K562 (cell line): ENCODE measurements at regions not wholly inside any gene's neighbourhood (a gene's known extent, or its start where the extent isn't known, plus 50 kb on each side); places are given as distances from the start of the nearest gene placed in this dataset.

Source experiments
- ATAC-seq: fragments of 200-7000 bp; cut with Tn5 transposase; 3 replicates; pipeline ENCODE4 v1.9.1; 2020; ENCODE audit warnings: moderate library complexity
- BruUV-seq: library from RNA; stranded (reverse); fragments of 400-500 nt; replicated peaks from 2 replicates; lab custom pipeline; 2021; lab: Mats Ljungman, UMichigan
- CTCF ChIA-PET: fragments of 300-600 bp; formaldehyde crosslinking; extraction: SDS; loops from one replicate; lab custom pipeline; 2021; ENCODE audit warnings: low intra/inter-chr PET ratio; lab: Yijun Ruan, JAX
- POLR2A ChIA-PET: fragments of 300-600, 350-650 bp; sonication (Branson Sonifier 250); formaldehyde crosslinking; extraction: SDS; loops from one replicate; lab custom pipeline; 2021; ENCODE audit warnings: antibody characterized with exemption, inconsistent platforms; lab: Yijun Ruan, JAX
- DNase-seq, 4 experiments: peaks; one replicate each; pipeline versions ENCODE4 v3.0.0 to v3.0.0-alpha.2; 2011 to 2018; ENCODE audit warnings: low spot score in 3 of 4, mixed read lengths in 3 of 4; ENCODE audit errors: extremely low read depth in 1 of 4
- FAIRE-seq: peaks from 2 replicates; lab custom pipeline; 2011; peaks lifted over from hg19 to GRCh38; lab: Jason Lieb, UNC
- H2AFZ ChIP-seq: 2 replicates; pipeline ENCODE4 v1.6.0; 2011; ENCODE audit warnings: low read depth, low read length, control low read depth, inconsistent platforms
- H3K27ac ChIP-seq: fragments of 200-600 bp; 3 replicates; pipeline ENCODE4 v1.8.0; 2011; ENCODE audit warnings: low read depth, mild to moderate bottlenecking, control low read depth, inconsistent platforms, low read length, moderate library complexity, mixed read lengths; ENCODE audit errors: extremely low read depth
- H3K27me3 ChIP-seq, 2 experiments: fragments of 300-600 bp in 1 of 2; 2 replicates in 1 of 2; 3 replicates in 1 of 2; pipeline versions ENCODE4 v1.6.0 to v1.8.0; 2011; ENCODE audit warnings: inconsistent platforms in 2 of 2, low read length in 2 of 2, mild to moderate bottlenecking in 1 of 2, mixed read lengths in 1 of 2, moderate library complexity in 1 of 2; ENCODE audit not compliant: control insufficient read depth in 2 of 2, insufficient read depth in 2 of 2
- H3K36me3 ChIP-seq: fragments of 300-600 bp; 3 replicates; pipeline ENCODE4 v1.8.0; 2011; ENCODE audit warnings: mild to moderate bottlenecking, low read length, inconsistent platforms; ENCODE audit not compliant: control insufficient read depth, insufficient read depth
- H3K4me1 ChIP-seq, 2 experiments: fragments of 200-600 bp in 1 of 2; replicated peaks in 1 of 2; 2 replicates in 1 of 2; 3 replicates in 1 of 2; pipeline versions ENCODE4 v1.5.1 to v1.8.0; 2011; ENCODE audit warnings: inconsistent platforms in 2 of 2, low read length in 2 of 2, mild to moderate bottlenecking in 1 of 2, mixed read lengths in 1 of 2, moderate library complexity in 1 of 2; ENCODE audit not compliant: control insufficient read depth in 2 of 2, insufficient read depth in 2 of 2
- H3K4me2 ChIP-seq: 2 replicates; pipeline ENCODE4 v1.6.1; 2011; ENCODE audit warnings: low read length, control low read depth, inconsistent platforms, mixed read lengths; ENCODE audit not compliant: insufficient read depth
- H3K4me3 ChIP-seq: fragments of 200-600 bp; sonication (generic), shearing (Covaris generic); 2 replicates; pipeline ENCODE4 v1.5.1; 2016; ENCODE audit warnings: control low read depth, inconsistent platforms
- H3K79me2 ChIP-seq: fragments of 200-600 bp; 3 replicates; pipeline ENCODE4 v1.8.0; 2011; ENCODE audit warnings: low read length, inconsistent platforms; ENCODE audit not compliant: control insufficient read depth, insufficient read depth
- H3K9ac ChIP-seq, 2 experiments: 2 replicates each; pipeline versions ENCODE4 v1.6.0 to v1.6.1; 2011; ENCODE audit warnings: low read depth in 2 of 2, low read length in 2 of 2, control low read depth in 1 of 2, inconsistent platforms in 1 of 2, mild to moderate bottlenecking in 1 of 2, mixed read lengths in 1 of 2; ENCODE audit not compliant: insufficient read depth in 1 of 2
- H3K9me1 ChIP-seq: one replicate; pipeline ENCODE4 v1.6.0; 2011; ENCODE audit warnings: inconsistent platforms, mild to moderate bottlenecking, low read length, moderate library complexity; ENCODE audit not compliant: control insufficient read depth, insufficient read depth
- H3K9me3 ChIP-seq: replicated peaks from 2 replicates; pipeline ENCODE4 v1.5.1; 2011; ENCODE audit warnings: low read depth, low read length, inconsistent platforms; ENCODE audit not compliant: control insufficient read depth, insufficient read depth
- H4K20me1 ChIP-seq: replicated peaks from 2 replicates; pipeline ENCODE4 v1.6.1; 2011; ENCODE audit warnings: low read length, inconsistent platforms, mixed read lengths; ENCODE audit not compliant: control insufficient read depth, insufficient read depth
- ASH1L ChIP-seq: fragments of 450-650 bp; IDR thresholded peaks from 2 replicates; pipeline ENCODE4 v1.6.1; 2018; ENCODE audit warnings: borderline replicate concordance, mild to moderate bottlenecking, low read depth; ENCODE audit not compliant: partially characterized antibody
- ETV5 ChIP-seq: sonication (generic); formaldehyde crosslinking; IDR thresholded peaks from 2 replicates; pipeline ENCODE4 v1.4.0; 2020; ENCODE audit warnings: low read depth, mild to moderate bottlenecking, missing genetic modification reagents
- FOXP1 ChIP-seq: sonication (generic); formaldehyde crosslinking; IDR thresholded peaks from 2 replicates; pipeline ENCODE4 v1.8.0; 2022; ENCODE audit warnings: mild to moderate bottlenecking, missing genetic modification reagents
- GATAD2B ChIP-seq: fragments of 450-650 bp; IDR thresholded peaks from 2 replicates; pipeline ENCODE4 v1.6.1; 2017; ENCODE audit warnings: mild to moderate bottlenecking, borderline replicate concordance
- HDGF ChIP-seq: fragments of 450-650 bp; IDR thresholded peaks from 2 replicates; pipeline ENCODE4 v1.6.1; 2016
- HIVEP1 ChIP-seq: fragments of 250-450 bp; sonication (Bioruptor Pico); IDR thresholded peaks from 2 replicates; pipeline ENCODE4 v1.4.0; 2020; ENCODE audit warnings: mild to moderate bottlenecking
- HMBOX1 ChIP-seq: sonication (generic); IDR thresholded peaks from 2 replicates; pipeline ENCODE4 v1.6.1; 2016
- IRF9 ChIP-seq: fragments of 450-650 bp; IDR thresholded peaks from 2 replicates; pipeline ENCODE4 v1.6.1; 2016; ENCODE audit warnings: missing biosample characterization, missing genetic modification characterization
- MEF2A ChIP-seq: IDR thresholded peaks from 2 replicates; pipeline ENCODE4 v1.6.1; 2011; ENCODE audit warnings: low read depth, mild to moderate bottlenecking, low read length, moderate library complexity; ENCODE audit not compliant: control insufficient read depth
- NBN ChIP-seq: fragments of 450-650 bp; IDR thresholded peaks from 2 replicates; pipeline ENCODE4 v1.6.1; 2016; ENCODE audit warnings: low read depth, mild to moderate bottlenecking
- PCBP1 ChIP-seq: fragments of 200-400 bp; formaldehyde crosslinking; IDR thresholded peaks from 2 replicates; pipeline ENCODE4 v1.6.1; 2018; ENCODE audit warnings: mild to moderate bottlenecking, low read depth, low read length; ENCODE audit not compliant: poor library complexity, severe bottlenecking
- PTRF ChIP-seq: fragments of 450-650 bp; IDR thresholded peaks from 2 replicates; pipeline ENCODE4 v1.6.1; 2016; ENCODE audit warnings: mild to moderate bottlenecking, missing genetic modification characterization, missing compliant biosample characterization
- SMARCB1 ChIP-seq: IDR thresholded peaks from 2 replicates; pipeline ENCODE4 v1.6.1; 2011; ENCODE audit warnings: improper control_type of control experiment, low read depth; ENCODE audit not compliant: insufficient read length
- SRSF3 ChIP-seq: fragments of 200-400 bp; formaldehyde crosslinking; IDR thresholded peaks from 2 replicates; pipeline ENCODE4 v1.6.1; 2016; ENCODE audit warnings: mild to moderate bottlenecking, low read length, moderate library complexity; ENCODE audit not compliant: insufficient read depth
- TAF1 ChIP-seq: IDR thresholded peaks from 2 replicates; pipeline ENCODE4 v1.6.1; 2011; ENCODE audit warnings: mild to moderate bottlenecking, low read length, moderate library complexity; ENCODE audit not compliant: insufficient read depth, control insufficient read depth, severe bottlenecking; ENCODE audit errors: extremely low read depth
- TCF3 ChIP-seq: sonication (generic); formaldehyde crosslinking; IDR thresholded peaks from 2 replicates; pipeline ENCODE4 v1.4.0; 2020; ENCODE audit warnings: mild to moderate bottlenecking, missing genetic modification reagents
- ZNF398 ChIP-seq: fragments of 250-450 bp; sonication (Bioruptor Pico); IDR thresholded peaks from 2 replicates; pipeline ENCODE4 v1.8.0; 2021; ENCODE audit warnings: moderate library complexity, mild to moderate bottlenecking, inconsistent platforms
- ZNF740 ChIP-seq, 3 experiments: fragments of 200-800 bp in 1 of 3; sonication (Bioruptor generic) in 1 of 3; sonication (generic) in 1 of 3; formaldehyde crosslinking in 1 of 3; IDR thresholded peaks; 2 replicates each; pipeline versions ENCODE4 v1.6.1 to v1.8.0; 2016 to 2022; ENCODE audit warnings: mild to moderate bottlenecking in 2 of 3, missing compliant biosample characterization in 2 of 3, missing genetic modification characterization in 2 of 3, missing genetic modification reagents in 1 of 3
- WGBS: fragments of 100-300 bp; shearing (Covaris generic); methylation state at CpG from one replicate; pipeline ENCODE4 v1.1.6; 2016; ENCODE audit warnings: low coverage, mixed read lengths; ENCODE audit not compliant: insufficient coverage; ENCODE audit errors: missing lambda C conversion rate; 5-methylcytosine and 5-hydroxymethylcytosine counted together
- in situ Hi-C: fragments of 300-500 bp; cut with MboI; formaldehyde crosslinking; loops from 4 replicates; pipeline ENCODE4 v1.15.0; 2018; ENCODE audit warnings: inconsistent platforms, mixed read lengths
- intact Hi-C: fragments of 100-400 bp; cut with micrococcal nuclease; formaldehyde crosslinking; loops from 2 replicates; pipeline ENCODE4 v1.14.2; 2022

GRCh38 chr2:158009399-158009798 is 92.3 kb upstream of the UPP2 start:
- WGBS: 25% methylated on average over 4 of the region's 4 CpGs
- BruUV-seq: no TSS peak
- in situ Hi-C loops: loop anchor here (5.0 to 25.0 kb wide), 4 partner anchors 105 to 672 kb away; partner anchors contain the start of gene ERMN
- TF ChIP-seq PTRF (tag) (no peak), PCBP1 (no peak), TAF1 (no peak), HIVEP1 (CRISPR knock-in tag) (no peak), SMARCB1 (no peak), HDGF (no peak), ZNF740 (CRISPR knock-in tag; IDR thresholded peaks at IDR 0.05) (no peak), ZNF740 (tag; IDR thresholded peaks at IDR 0.05) (no peak), SRSF3 (no peak), MEF2A (peak; percentile 83), ZNF398 (CRISPR knock-in tag) (no peak), HMBOX1 (no peak), IRF9 (tag) (no peak), ETV5 (CRISPR knock-in tag) (no peak), FOXP1 (no peak), NBN (no peak), GATAD2B (no peak), ASH1L (no peak), TCF3 (CRISPR knock-in tag) (peak; percentile 28; the same call in 1 of the 2 replicates)

More at GRCh38 chr2:158009399-158009798, 92.3 kb upstream of the UPP2 start:
- H3K4me3 ChIP-seq: no peak overlapping the region
- no peaks in the 10 kb centered on the region for H3K79me2 ChIP-seq
- FAIRE-seq (peak; percentile 58), DNase-seq (peak in 1 of 4 experiments; percentile 45), ATAC-seq (peak; percentile 25; the same call in 2 of the 3 replicates)
- no peaks in the 10 kb centered on the region for H3K27me3 ChIP-seq
- no peaks in the 10 kb centered on the region for H4K20me1 ChIP-seq
- peak overlapping the region; percentile 72 for H2AFZ ChIP-seq
- H3K9me3 ChIP-seq: no peaks in the 10 kb centered on the region
- intact Hi-C loops: loop anchor here (1.0 to 10.0 kb wide), 4 partner anchors 135 to 517 kb away; partner anchors contain the start of gene ACVR1
- CTCF ChIA-PET: interaction anchor here (0.5 to 4.2 kb wide), 8 partner anchors 10 to 707 kb away, joined by 3 to 44 read pairs (median 7); no protein-coding TSS in a partner anchor
- peak overlapping the region in 1 of 2 experiments; percentile 8; a peak in 2 of 4 replicates for H3K9ac ChIP-seq
- H3K4me2 ChIP-seq: 0 out of 2 replicates have a peak overlapping the region, but pooled peaks have one; percentile 19
- POLR2A ChIA-PET: no interaction called here
- peaks cover 0 to 12% of the 10 kb centered on the region in 2 experiments; a peak in 2 of 5 replicates for H3K4me1 ChIP-seq
- H3K36me3 ChIP-seq: no peaks in the 10 kb centered on the region
- H3K27ac ChIP-seq: no peak overlapping the region
- peaks cover 3% of the 10 kb centered on the region for H3K9me1 ChIP-seq
